ACC112 (cell line): ENCODE measurements at regions not wholly inside any gene's neighbourhood (a gene's known extent, or its start where the extent isn't known, plus 50 kb on each side); places are given as distances from the start of the nearest gene placed in this dataset.

Experiments
- H2AFZ ChIP-seq: fragments of 200-600 bp; sonication (generic); one replicate; pipeline ENCODE4 v1.6.0; 2017; ENCODE audit warnings: antibody characterized with exemption, low read length; ENCODE audit not compliant: unreplicated experiment
- H3K27ac ChIP-seq: fragments of 200-600 bp; sonication (generic); 2 replicates; pipeline ENCODE4 v1.5.1; 2014; ENCODE audit warnings: low read depth, mild to moderate bottlenecking, antibody characterized with exemption, low read length, moderate library complexity
- H3K27me3 ChIP-seq: fragments of 200-600 bp; sonication (generic); 2 replicates; pipeline ENCODE4 v1.6.1; 2014; ENCODE audit warnings: mild to moderate bottlenecking, antibody characterized with exemption, low read length, moderate library complexity, mixed read lengths; ENCODE audit not compliant: insufficient read depth
- H3K36me3 ChIP-seq: fragments of 200-600 bp; sonication (generic); 2 replicates; pipeline ENCODE4 v1.6.1; 2016; ENCODE audit warnings: mild to moderate bottlenecking, antibody characterized with exemption, low read length, moderate library complexity, mixed read lengths; ENCODE audit not compliant: insufficient read depth
- H3K4me1 ChIP-seq: fragments of 200-600 bp; sonication (generic); one replicate; pipeline ENCODE4 v1.6.1; 2016; ENCODE audit warnings: low read length, mixed read lengths; ENCODE audit not compliant: insufficient read depth, unreplicated experiment, control insufficient read depth
- H3K4me3 ChIP-seq: fragments of 200-600 bp; sonication (generic); 2 replicates; pipeline ENCODE4 v1.5.1; 2014; ENCODE audit warnings: mild to moderate bottlenecking, low read depth, low read length
- H3K79me2 ChIP-seq: fragments of 200-600 bp; sonication (generic); one replicate; pipeline ENCODE4 v1.6.0; 2016; ENCODE audit warnings: low read length; ENCODE audit not compliant: control insufficient read depth, unreplicated experiment, insufficient read depth

GRCh38 chrX:9087271-9088040 lies 53.5 kb upstream of the FAM9B start:
- Histone ChIP-seq H3K4me1 (no peaks in the 10 kb centered on the region), H3K27me3 (peaks cover 24% of the 10 kb centered on the region), H3K27ac (no peak overlapping the region), H3K36me3 (no peaks in the 10 kb centered on the region), H2AFZ (no peak overlapping the region), H3K4me3 (no peak overlapping the region), H3K79me2 (no peaks in the 10 kb centered on the region)

- Histone ChIP-seq H2AFZ (no peak overlapping the region), H3K79me2 (no peaks in the 10 kb centered on the region), H3K27me3 (peaks cover 19% of the 10 kb centered on the region), H3K27ac (no peak overlapping the region), H3K36me3 (no peaks in the 10 kb centered on the region), H3K4me1 (no peaks in the 10 kb centered on the region), H3K4me3 (no peak overlapping the region)
Measured at GRCh38 chrX:9088896-9089295, 55.0 kb upstream of the FAM9B start.

- Histone ChIP-seq H3K4me3 (no peak overlapping the region), H3K36me3 (no peaks in the 10 kb centered on the region), H2AFZ (no peak overlapping the region), H3K4me1 (no peaks in the 10 kb centered on the region), H3K79me2 (no peaks in the 10 kb centered on the region), H3K27me3 (peaks cover 9% of the 10 kb centered on the region; the same call in 1 of the 2 replicates), H3K27ac (no peak overlapping the region)
Measured at GRCh38 chrX:9090766-9091165, 56.8 kb upstream of the FAM9B start.

GRCh38 chrX:9091258-9091657 lies 57.3 kb upstream of the FAM9B start:
- H2AFZ ChIP-seq = no peak overlapping the region
- H3K27me3 ChIP-seq = peaks cover 4% of the 10 kb centered on the region; the same call in 1 of the 2 replicates
- H3K36me3 ChIP-seq = no peaks in the 10 kb centered on the region
- H3K4me1 ChIP-seq = no peaks in the 10 kb centered on the region
- H3K4me3 ChIP-seq = no peak overlapping the region
- no peak overlapping the region for H3K27ac ChIP-seq
- H3K79me2 ChIP-seq = no peaks in the 10 kb centered on the region

- Histone ChIP-seq H3K79me2 (no peaks in the 10 kb centered on the region), H3K27me3 (no peaks in the 10 kb centered on the region), H3K4me1 (no peaks in the 10 kb centered on the region), H2AFZ (no peak overlapping the region), H3K27ac (no peak overlapping the region), H3K36me3 (no peaks in the 10 kb centered on the region), H3K4me3 (no peak overlapping the region)
Measured at GRCh38 chrX:9102956-9103355, 69.0 kb upstream of the FAM9B start.

GRCh38 chrX:9108054-9108453 lies 74.1 kb upstream of the FAM9B start:
- no peak overlapping the region for H3K27ac ChIP-seq
- H3K4me3 ChIP-seq = no peak overlapping the region
- H2AFZ ChIP-seq = no peak overlapping the region
- no peaks in the 10 kb centered on the region for H3K79me2 ChIP-seq
- no peaks in the 10 kb centered on the region for H3K4me1 ChIP-seq
- no peaks in the 10 kb centered on the region for H3K27me3 ChIP-seq
- no peaks in the 10 kb centered on the region for H3K36me3 ChIP-seq

- no peaks in the 10 kb centered on the region for H3K27me3 ChIP-seq
- H3K27ac ChIP-seq = no peak overlapping the region
- H3K36me3 ChIP-seq = no peaks in the 10 kb centered on the region
- no peaks in the 10 kb centered on the region for H3K4me1 ChIP-seq
- H2AFZ ChIP-seq = no peak overlapping the region
- no peaks in the 10 kb centered on the region for H3K79me2 ChIP-seq
- H3K4me3 ChIP-seq = no peak overlapping the region
Measured at GRCh38 chrX:9110808-9111207, 76.9 kb upstream of the FAM9B start.

GRCh38 chrX:9114245-9114644 lies 80.3 kb upstream of the FAM9B start:
- Histone ChIP-seq H3K79me2 (no peaks in the 10 kb centered on the region), H2AFZ (no peak overlapping the region), H3K27me3 (no peaks in the 10 kb centered on the region), H3K4me1 (no peaks in the 10 kb centered on the region), H3K27ac (no peak overlapping the region), H3K36me3 (no peaks in the 10 kb centered on the region), H3K4me3 (no peak overlapping the region)

- no peaks in the 10 kb centered on the region for H3K79me2 ChIP-seq
- H2AFZ ChIP-seq = no peak overlapping the region
- no peak overlapping the region for H3K4me3 ChIP-seq
- no peaks in the 10 kb centered on the region for H3K36me3 ChIP-seq
- H3K27me3 ChIP-seq = no peaks in the 10 kb centered on the region
- H3K27ac ChIP-seq = no peak overlapping the region
- no peaks in the 10 kb centered on the region for H3K4me1 ChIP-seq
Measured at GRCh38 chrX:9117851-9118250, 83.9 kb upstream of the FAM9B start.

- no peak overlapping the region for H3K27ac ChIP-seq
- no peaks in the 10 kb centered on the region for H3K4me1 ChIP-seq
- no peaks in the 10 kb centered on the region for H3K79me2 ChIP-seq
- H3K4me3 ChIP-seq = no peak overlapping the region
- H3K27me3 ChIP-seq = no peaks in the 10 kb centered on the region
- no peak overlapping the region for H2AFZ ChIP-seq
- no peaks in the 10 kb centered on the region for H3K36me3 ChIP-seq
Measured at GRCh38 chrX:9122519-9123245, 88.8 kb upstream of the FAM9B start.

GRCh38 chrX:9127986-9128385 lies 94.1 kb upstream of the FAM9B start:
- Histone ChIP-seq H3K27me3 (no peaks in the 10 kb centered on the region), H3K36me3 (no peaks in the 10 kb centered on the region), H3K4me3 (no peak overlapping the region), H3K79me2 (no peaks in the 10 kb centered on the region), H3K4me1 (no peaks in the 10 kb centered on the region), H3K27ac (no peak overlapping the region), H2AFZ (no peak overlapping the region)
